ENCODE measurements at regions not wholly inside any gene's neighbourhood (a gene's known extent, or its start where the extent isn't known, plus 50 kb on each side); places are given as distances from the start of the nearest gene placed in this dataset.

DNA sequence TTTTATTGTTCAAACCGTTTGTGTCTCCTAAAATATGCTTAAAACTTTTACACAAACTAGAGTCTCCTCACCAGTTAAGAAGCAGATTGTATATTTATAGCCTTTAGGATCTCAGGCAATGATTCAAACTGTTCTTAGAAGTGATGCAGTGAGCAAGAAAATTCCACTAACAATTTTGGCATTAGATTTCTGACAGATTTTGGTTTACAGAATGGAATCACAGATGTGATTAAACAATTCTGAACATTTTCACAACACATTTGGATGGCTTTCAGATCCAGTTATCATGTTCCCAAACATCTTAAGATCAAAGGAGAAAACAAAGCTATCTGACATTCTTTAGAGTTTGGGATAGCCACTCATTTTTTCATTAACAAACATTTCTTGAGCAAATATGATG, 181.7 kb upstream of the RIOK2 start:
- TF ChIP-seq SPI1 (IDR thresholded peaks at IDR 0.05; ENCODE audit: borderline replicate concordance, low read depth) = no peak
- TF ChIP-seq, protein P1, sequence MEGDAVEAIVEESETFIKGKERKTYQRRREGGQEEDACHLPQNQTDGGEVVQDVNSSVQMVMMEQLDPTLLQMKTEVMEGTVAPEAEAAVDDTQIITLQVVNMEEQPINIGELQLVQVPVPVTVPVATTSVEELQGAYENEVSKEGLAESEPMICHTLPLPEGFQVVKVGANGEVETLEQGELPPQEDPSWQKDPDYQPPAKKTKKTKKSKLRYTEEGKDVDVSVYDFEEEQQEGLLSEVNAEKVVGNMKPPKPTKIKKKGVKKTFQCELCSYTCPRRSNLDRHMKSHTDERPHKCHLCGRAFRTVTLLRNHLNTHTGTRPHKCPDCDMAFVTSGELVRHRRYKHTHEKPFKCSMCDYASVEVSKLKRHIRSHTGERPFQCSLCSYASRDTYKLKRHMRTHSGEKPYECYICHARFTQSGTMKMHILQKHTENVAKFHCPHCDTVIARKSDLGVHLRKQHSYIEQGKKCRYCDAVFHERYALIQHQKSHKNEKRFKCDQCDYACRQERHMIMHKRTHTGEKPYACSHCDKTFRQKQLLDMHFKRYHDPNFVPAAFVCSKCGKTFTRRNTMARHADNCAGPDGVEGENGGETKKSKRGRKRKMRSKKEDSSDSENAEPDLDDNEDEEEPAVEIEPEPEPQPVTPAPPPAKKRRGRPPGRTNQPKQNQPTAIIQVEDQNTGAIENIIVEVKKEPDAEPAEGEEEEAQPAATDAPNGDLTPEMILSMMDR (IDR thresholded peaks at IDR 0.05; ENCODE audit: insufficient read depth, low read length) = no peak
- TF ChIP-seq, protein P2, sequence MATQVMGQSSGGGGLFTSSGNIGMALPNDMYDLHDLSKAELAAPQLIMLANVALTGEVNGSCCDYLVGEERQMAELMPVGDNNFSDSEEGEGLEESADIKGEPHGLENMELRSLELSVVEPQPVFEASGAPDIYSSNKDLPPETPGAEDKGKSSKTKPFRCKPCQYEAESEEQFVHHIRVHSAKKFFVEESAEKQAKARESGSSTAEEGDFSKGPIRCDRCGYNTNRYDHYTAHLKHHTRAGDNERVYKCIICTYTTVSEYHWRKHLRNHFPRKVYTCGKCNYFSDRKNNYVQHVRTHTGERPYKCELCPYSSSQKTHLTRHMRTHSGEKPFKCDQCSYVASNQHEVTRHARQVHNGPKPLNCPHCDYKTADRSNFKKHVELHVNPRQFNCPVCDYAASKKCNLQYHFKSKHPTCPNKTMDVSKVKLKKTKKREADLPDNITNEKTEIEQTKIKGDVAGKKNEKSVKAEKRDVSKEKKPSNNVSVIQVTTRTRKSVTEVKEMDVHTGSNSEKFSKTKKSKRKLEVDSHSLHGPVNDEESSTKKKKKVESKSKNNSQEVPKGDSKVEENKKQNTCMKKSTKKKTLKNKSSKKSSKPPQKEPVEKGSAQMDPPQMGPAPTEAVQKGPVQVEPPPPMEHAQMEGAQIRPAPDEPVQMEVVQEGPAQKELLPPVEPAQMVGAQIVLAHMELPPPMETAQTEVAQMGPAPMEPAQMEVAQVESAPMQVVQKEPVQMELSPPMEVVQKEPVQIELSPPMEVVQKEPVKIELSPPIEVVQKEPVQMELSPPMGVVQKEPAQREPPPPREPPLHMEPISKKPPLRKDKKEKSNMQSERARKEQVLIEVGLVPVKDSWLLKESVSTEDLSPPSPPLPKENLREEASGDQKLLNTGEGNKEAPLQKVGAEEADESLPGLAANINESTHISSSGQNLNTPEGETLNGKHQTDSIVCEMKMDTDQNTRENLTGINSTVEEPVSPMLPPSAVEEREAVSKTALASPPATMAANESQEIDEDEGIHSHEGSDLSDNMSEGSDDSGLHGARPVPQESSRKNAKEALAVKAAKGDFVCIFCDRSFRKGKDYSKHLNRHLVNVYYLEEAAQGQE (IDR thresholded peaks at IDR 0.05; ENCODE audit: insufficient replicate concordance, low read depth) = no peak
- TF ChIP-seq GABPA (IDR thresholded peaks at IDR 0.05; ENCODE audit: low read depth) = no peak
- TF ChIP-seq POLR2AphosphoS5 (IDR thresholded peaks at IDR 0.05; ENCODE audit: low read depth) = no peak
- no peak for DNase-seq (ENCODE audit: low read depth in 1 of 2, low spot score in 1 of 2)
- Histone ChIP-seq H3K27ac (replicated peaks) (no peak overlapping the region), H3K4me3 (replicated peaks; ENCODE audit: insufficient read depth, low read length) (no peak overlapping the region), H3K27me3 (ENCODE audit: insufficient read depth, poor library complexity, severe bottlenecking) (no peaks in the 10 kb centered on the region)

DNA sequence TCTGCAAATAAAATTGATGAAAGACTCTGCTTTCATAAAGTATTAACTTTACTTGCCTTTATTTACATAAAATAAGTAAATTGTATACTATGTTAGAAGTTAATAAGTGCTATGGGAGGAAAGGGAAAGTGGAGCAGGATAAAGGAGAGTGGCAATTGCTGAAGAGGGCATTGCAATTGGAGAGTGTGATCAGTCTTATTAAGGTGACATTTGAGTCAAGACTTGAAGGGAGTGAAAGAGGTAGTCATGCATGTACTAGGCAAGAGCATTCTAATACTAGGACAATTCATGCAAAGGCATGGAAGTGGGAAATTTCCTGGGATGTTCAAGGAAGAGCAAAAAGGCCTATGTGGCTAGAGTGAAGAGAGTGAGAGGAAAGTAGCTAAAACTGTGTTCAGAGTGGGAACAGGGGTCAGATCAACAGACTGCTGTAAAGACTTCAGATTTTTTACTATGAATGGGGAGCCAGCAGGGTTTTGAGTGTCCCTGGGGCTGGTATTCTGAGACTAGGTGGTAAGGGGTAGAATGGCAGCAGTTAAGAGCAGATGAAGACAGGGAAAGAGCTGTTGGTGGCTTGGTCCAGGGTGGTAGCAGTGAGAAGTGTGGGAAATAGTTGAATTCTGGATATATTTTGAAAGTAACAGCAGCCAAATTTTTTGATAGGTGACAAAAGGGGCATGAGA, 182.3 kb upstream of the RIOK2 start:
- Histone ChIP-seq H3K27ac (replicated peaks) (no peak overlapping the region), H3K27me3 (ENCODE audit: insufficient read depth, poor library complexity, severe bottlenecking) (no peaks in the 10 kb centered on the region), H3K4me3 (replicated peaks; ENCODE audit: insufficient read depth, low read length) (no peak overlapping the region)
- no peak for DNase-seq (ENCODE audit: low read depth in 1 of 2, low spot score in 1 of 2)
- TF ChIP-seq GABPA (IDR thresholded peaks at IDR 0.05; ENCODE audit: low read depth) (no peak), SPI1 (IDR thresholded peaks at IDR 0.05; ENCODE audit: borderline replicate concordance, low read depth) (no peak), POLR2AphosphoS5 (IDR thresholded peaks at IDR 0.05; ENCODE audit: low read depth) (no peak)
- TF ChIP-seq, protein P2 (IDR thresholded peaks at IDR 0.05; ENCODE audit: insufficient replicate concordance, low read depth) = no peak
- TF ChIP-seq, protein P1 (IDR thresholded peaks at IDR 0.05; ENCODE audit: insufficient read depth, low read length) = no peak

DNA sequence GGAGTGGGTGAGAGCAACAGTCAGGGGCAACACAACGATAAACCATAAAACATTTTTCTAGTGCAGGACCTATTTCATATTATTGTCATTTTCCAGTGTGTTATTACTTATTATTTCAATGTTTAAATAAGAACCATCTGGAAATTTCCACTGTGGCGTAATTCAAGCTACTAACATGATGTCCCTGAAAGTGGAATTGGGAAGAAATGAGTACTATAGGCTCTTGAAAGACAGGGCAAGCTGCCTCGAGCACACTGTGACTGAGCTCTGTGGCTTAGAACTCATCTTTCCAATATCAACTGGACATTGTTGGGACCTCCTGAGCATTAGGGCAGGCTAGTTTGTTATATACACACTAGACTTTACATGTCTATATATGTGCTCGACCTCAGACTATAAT, 182.9 kb upstream of the RIOK2 start:
- DNase-seq (ENCODE audit: low read depth in 1 of 2, low spot score in 1 of 2) = no peak
- no peak for TF ChIP-seq POLR2AphosphoS5 (IDR thresholded peaks at IDR 0.05; ENCODE audit: low read depth)
- TF ChIP-seq, protein P2 (IDR thresholded peaks at IDR 0.05; ENCODE audit: insufficient replicate concordance, low read depth) = no peak
- TF ChIP-seq SPI1 (IDR thresholded peaks at IDR 0.05; ENCODE audit: borderline replicate concordance, low read depth) = no peak
- no peak for TF ChIP-seq GABPA (IDR thresholded peaks at IDR 0.05; ENCODE audit: low read depth)
- TF ChIP-seq, protein P1 (IDR thresholded peaks at IDR 0.05; ENCODE audit: insufficient read depth, low read length) = no peak

More for the DNA sequence above, 182.9 kb upstream of the RIOK2 start:
- Histone ChIP-seq H3K27ac (replicated peaks) (no peak overlapping the region), H3K4me3 (replicated peaks; ENCODE audit: insufficient read depth, low read length) (no peak overlapping the region), H3K27me3 (ENCODE audit: insufficient read depth, poor library complexity, severe bottlenecking) (no peaks in the 10 kb centered on the region)
